HFF-Myc (cell line): ENCODE measurements at regions not wholly inside any gene's neighbourhood (a gene's known extent, or its start where the extent isn't known, plus 50 kb on each side); places are given as distances from the start of the nearest gene placed in this dataset.

Source experiments
- DNase-seq: peaks from one replicate; pipeline ENCODE4 v3.0.0-alpha.2; 2011; ENCODE audit warnings: low read depth; ENCODE audit errors: extremely low read depth
- H3K4me3 ChIP-seq: replicated peaks from 2 replicates; pipeline ENCODE4 v1.5.1; 2011; ENCODE audit warnings: low read depth, mild to moderate bottlenecking, control low read depth, low read length
- CTCF ChIP-seq: IDR thresholded peaks from 2 replicates; pipeline ENCODE4 v1.5.1; 2012; ENCODE audit warnings: mild to moderate bottlenecking, low read depth, low read length, control low read depth; ENCODE audit errors: missing control alignments

- TF ChIP-seq CTCF: no peak
- no peak for DNase-seq
- H3K4me3 ChIP-seq: no peak overlapping the region
Observed at GRCh38 chr6:139568956-139569538, 194.6 kb upstream of the CITED2 start.

GRCh38 chr6:139568151-139568955 lies 193.9 kb upstream of the CITED2 start:
- no peak for DNase-seq
- TF ChIP-seq CTCF: no peak
- no peak overlapping the region for H3K4me3 ChIP-seq

GRCh38 chr6:139567095-139567494 lies 192.6 kb upstream of the CITED2 start:
- TF ChIP-seq CTCF: no peak
- H3K4me3 ChIP-seq: no peak overlapping the region
- no peak for DNase-seq

GRCh38 chr6:139565591-139565990 lies 191.1 kb upstream of the CITED2 start:
- TF ChIP-seq CTCF: no peak
- DNase-seq: no peak
- H3K4me3 ChIP-seq: no peak overlapping the region

- no peak overlapping the region for H3K4me3 ChIP-seq
- DNase-seq: no peak
- TF ChIP-seq CTCF: no peak
Observed at GRCh38 chr6:139557547-139557946, 183.1 kb upstream of the CITED2 start.

GRCh38 chr6:139556532-139556931 lies 182.1 kb upstream of the CITED2 start:
- TF ChIP-seq CTCF: no peak
- H3K4me3 ChIP-seq: no peak overlapping the region
- no peak for DNase-seq

- no peak overlapping the region for H3K4me3 ChIP-seq
- no peak for DNase-seq
- TF ChIP-seq CTCF: no peak
Observed at GRCh38 chr6:139553916-139554315, 179.5 kb upstream of the CITED2 start.
